ENCODE measurements at regions not wholly inside any gene's neighbourhood (a gene's known extent, or its start where the extent isn't known, plus 50 kb on each side); places are given as distances from the start of the nearest gene placed in this dataset.
"Not testable (repeated sequence)": the region's sequence is repeated elsewhere in the genome, so short reads cannot be mapped to it uniquely, and the experiment has no call there.

- DNase-seq, result no peak
Observed at GRCh38 chr17:77038884-77039555, 101.7 kb upstream of the SEC14L1 start.

- DNase-seq, result no peak
Observed at GRCh38 chr17:77042476-77043231, 98.1 kb upstream of the SEC14L1 start.

DNA sequence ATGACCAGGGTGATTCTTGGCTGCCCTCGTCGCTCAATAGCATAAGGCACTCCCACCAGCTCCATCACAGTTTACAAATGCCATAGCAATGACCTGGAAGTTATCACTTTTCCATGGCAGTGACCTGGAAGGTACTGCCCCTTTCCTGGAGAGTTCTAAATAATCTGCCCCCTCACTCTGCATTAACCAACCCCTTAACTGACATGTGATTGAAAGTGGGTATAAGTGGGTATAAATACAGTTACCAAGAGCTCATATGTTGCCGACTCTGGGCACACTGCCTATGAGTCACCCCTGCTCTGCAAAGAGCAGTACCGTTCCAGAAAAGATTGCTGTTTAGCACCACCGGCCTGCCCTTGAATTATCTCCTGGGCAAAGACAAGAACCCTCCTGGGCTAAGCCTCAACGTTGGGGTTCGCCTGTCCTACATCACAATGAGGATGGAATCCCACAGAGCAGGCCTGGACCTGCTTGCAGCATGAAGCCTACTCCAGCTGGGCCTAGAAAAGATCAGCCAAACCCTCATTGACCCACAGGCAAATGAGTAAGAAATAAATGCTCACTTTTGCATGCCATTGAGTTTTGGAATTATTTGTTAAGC lies 95.2 kb upstream of the SEC14L1 start:
- DNase-seq, result no peak

- DNase-seq, result no peak
Observed at GRCh38 chr17:77049440-77049839, 91.3 kb upstream of the SEC14L1 start.

- not testable (repeated sequence) for DNase-seq
Observed at GRCh38 chr17:77050901-77051300, 89.9 kb upstream of the SEC14L1 start.

DNA sequence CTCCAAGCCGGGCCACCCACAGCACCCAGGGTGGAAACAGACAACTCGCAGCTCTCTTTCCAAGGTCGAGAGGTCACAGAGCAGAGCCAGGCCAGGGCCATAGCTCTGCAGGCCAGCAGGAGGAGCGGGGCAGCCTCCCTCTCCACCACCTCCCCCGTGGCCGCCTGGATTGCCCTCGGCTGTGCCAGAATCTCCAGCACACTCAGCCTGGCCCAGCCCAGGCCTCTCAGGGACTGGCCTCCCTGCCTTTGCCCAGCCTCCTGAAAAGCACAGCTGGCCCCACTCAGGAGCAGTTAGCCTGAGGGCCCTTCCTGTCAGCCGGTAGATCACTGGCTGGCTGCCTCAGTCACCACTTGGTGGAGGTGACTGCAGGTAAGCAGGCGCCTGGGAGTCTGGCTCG lies 85.8 kb upstream of the SEC14L1 start:
- DNase-seq, result no peak

- DNase-seq, result no peak
Observed at GRCh38 chr17:77055453-77055852, 85.3 kb upstream of the SEC14L1 start.

GRCh38 chr17:77058016-77058415 lies 82.8 kb upstream of the SEC14L1 start:
- DNase-seq, result no peak

DNA sequence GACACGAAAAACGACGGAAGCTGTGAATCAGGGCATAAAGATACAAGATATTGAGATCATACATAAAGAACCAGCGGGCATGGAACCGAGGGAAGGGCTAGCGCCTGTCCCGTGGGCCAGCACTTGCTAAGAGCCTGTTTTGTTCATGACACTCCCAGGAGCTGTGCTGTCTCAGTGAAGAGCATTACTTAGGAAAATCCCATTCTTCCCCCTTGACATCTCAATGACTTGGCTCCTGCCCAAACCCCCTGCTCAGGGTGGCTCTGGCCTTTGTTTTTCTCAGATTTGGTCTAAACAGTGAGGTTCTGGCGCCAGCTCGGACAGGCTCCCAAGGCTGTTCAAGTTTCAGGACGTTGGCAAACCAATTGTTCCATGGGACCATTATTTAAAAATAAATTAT lies 79.1 kb upstream of the SEC14L1 start:
- no peak for DNase-seq

DNA sequence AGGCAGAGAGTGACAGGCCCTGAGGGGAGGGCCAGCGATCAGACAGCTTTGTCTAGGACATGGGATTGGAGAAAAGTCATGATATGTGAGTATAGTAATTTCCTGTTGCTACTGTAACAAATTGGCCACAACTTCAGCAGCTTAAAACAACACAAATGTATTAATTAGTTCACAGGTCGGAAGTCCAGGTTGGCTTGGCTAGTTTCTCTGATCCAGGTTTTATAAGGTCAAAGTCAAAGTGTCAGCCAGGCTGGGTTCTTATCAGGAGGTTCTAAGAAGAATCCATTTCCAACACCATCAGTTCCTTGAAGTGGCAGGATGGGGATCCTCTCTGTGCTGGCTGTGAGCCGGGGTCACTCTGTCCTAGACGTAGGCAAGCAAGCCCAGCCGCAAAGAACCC lies 76.2 kb upstream of the SEC14L1 start:
- DNase-seq, result no peak

DNA sequence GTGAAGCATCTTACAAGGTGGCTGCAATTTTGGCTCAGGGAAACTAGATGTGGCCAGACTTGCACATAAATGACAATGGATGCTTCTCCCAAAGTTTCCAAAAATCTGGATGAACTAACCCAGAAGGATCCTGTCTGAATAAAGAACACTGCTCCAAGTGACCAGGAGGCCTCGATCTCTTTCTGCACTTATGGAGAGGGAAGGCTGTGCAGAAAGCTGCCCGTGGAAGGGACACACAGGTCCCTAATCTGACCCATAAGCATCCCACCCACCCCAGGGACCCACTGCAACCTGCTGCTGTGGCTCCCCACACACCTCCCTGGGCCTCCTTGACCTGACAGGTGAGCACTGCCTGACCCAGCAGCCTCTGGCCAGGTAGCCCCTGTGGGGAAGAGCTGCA lies 74.6 kb upstream of the SEC14L1 start:
- no peak for DNase-seq

DNA sequence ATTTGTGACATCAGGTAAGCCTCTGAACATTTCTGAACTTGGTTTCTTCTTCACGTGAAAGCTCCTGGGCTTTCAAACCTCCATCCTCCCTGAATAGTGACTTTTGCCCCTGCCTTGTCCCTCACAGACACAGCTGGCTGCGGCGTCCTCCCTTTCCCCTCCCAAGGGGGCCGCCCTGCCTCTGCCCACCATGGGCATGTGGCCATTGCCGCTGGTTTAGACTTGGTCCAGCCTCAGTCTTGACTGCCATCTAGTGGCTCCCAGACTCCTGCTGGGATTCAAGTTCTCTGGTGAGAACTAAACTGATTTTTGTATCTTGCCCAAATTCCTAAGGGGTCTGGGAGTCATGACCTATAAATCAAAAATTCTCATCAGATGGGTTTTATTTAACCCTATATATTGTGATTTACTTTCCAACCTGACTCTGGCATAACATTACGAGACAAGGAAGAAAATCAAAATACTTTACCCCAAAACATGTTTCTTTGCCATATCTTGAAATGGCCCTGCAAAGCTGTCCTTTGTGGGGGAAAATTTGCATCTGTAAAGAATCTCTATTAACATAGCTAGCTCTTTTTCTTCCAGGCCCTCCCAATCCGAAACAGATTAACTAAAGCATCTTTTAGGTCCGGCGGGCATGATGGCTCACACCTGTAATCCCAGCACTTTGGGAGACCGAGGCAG lies 73.9 kb upstream of the SEC14L1 start:
- peak in 1 of 2 experiments; percentile 55 for DNase-seq

DNA sequence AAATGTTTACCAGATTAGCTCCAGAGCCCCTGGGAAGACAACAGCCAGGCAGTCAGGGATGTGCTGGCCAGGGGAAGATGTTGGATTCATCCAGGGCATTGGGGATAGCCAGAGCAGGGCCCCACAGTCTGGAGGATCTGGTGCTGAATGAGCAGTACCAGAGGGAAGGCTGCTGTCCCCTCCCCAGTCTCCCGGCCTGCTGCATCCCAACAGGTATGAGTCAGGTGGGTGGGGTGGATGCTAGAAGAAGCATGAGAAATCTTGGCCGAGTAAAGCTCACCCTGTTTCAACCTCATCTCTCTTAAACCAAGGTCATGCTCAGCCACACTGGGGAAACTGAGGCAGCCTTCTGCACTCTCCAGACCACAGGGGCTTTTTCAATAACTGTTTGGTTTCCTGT lies 71.9 kb upstream of the SEC14L1 start:
- no peak for DNase-seq

DNA sequence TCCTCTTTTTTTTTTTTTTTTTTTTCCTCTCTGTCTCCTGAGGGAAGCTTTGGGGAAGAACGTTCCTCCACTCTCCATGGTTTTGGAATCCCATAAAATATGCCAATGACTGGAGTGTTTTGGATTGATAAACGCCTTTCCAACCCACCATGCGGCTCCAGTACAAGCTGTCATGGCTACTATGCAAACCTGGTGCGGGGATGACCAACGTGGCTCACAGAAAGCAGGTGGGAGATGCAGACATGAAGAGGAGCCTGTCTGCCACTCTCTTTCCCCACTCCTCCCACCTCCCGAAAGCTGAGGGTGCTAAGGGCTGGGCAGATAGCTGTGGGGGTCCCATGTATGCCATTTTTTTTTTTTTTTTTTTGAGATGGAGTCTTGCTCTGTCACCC lies 69.9 kb upstream of the SEC14L1 start:
- DNase-seq, result no peak

- DNase-seq, result no peak
Observed at GRCh38 chr17:77071925-77072490, 68.8 kb upstream of the SEC14L1 start.

DNA sequence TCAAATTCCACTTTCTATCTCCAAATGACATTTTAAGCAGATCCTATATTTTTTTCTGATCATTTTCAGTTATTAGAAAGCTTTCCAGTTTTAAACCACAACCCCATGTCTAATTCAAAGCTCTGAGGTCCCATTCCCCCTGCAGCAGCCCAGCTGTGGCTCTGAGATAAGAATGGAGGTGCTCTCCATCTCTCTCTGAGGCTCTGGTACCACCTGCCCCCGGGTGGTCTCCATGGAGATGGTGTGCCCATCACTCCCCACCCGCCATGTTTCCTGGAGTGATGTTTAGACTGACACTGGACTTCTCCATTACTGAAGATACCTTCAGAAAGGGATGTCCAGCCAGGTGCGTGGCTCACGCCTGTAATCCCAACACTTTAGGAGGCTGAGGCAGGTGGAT lies 68.1 kb upstream of the SEC14L1 start:
- DNase-seq, result no peak

GRCh38 chr17:77074681-77075080 lies 66.1 kb upstream of the SEC14L1 start:
- no peak for DNase-seq

- no peak for DNase-seq
Observed at GRCh38 chr17:77076124-77076830, 64.5 kb upstream of the SEC14L1 start.

DNA sequence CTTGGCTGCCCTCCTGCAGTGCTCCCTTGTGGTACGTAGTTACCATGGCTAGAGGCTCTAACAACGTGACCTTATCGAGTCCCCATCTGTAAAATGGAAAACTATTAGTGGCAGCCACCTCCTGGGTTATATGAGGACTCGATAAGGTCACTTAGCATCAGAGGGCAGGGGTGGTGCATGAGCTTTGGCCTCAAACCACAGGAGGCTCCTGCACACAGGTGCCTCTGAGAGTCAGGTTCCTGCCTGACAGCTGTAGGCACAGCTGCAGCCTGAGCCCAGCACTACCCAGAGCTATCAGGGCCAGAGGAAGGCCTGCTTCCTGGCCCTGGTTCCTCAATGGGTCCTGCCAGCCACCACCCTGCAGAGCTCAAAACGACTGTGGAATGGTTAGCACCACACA lies 57.2 kb upstream of the SEC14L1 start:
- DNase-seq, result no peak

DNA sequence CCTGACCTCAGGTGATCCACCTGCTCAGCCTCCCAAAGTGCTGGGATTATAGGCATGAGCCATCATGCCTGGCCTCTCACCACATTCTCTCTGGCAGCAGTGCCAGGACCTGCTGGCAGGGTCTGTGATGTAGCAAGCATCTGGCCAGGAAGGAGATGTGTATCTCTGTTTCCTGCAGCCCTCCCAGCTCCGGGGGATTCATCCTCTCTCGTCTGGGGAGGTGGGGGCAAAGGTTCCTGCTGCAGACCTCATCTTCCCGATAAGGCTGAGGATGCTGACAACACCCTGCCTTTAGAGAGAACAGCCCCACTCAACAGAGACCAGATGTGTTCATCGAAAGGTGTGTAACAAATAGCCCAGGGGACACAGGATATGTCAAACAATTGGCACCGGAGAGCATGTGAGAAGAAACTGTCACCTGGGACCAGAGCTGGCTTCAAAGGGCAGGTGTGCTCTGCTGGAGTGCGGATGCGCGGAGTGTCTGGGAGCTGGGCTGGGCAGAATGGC lies 54.8 kb upstream of the SEC14L1 start:
- no peak for DNase-seq

- DNase-seq, result peak; percentile 40 to 69
Observed at GRCh38 chr17:77086433-77087010, 54.2 kb upstream of the SEC14L1 start.
